IMR-90 (cell line): ENCODE measurements at regions not wholly inside any gene's neighbourhood (a gene's known extent, or its start where the extent isn't known, plus 50 kb on each side); places are given as distances from the start of the nearest gene placed in this dataset.

Experiments
- ATAC-seq: fragments of 200-7000 bp; cut with Tn5 transposase; 2 replicates; pipeline ENCODE4 v1.9.1; 2020; ENCODE audit warnings: low read depth, mild to moderate bottlenecking, moderate library complexity
- BruUV-seq: library from RNA; stranded (reverse); fragments of 400-500 nt; replicated peaks from 2 replicates; lab custom pipeline; 2021; lab: Mats Ljungman, UMichigan
- CTCF ChIA-PET: fragments of 300-600 bp; formaldehyde crosslinking; extraction: SDS; loops from one replicate; lab custom pipeline; 2021; ENCODE audit warnings: antibody characterized with exemption; lab: Yijun Ruan, JAX
- POLR2A ChIA-PET: fragments of 300-600 bp; sonication (Branson Sonifier 250); formaldehyde crosslinking; loops from one replicate; lab custom pipeline; 2022; ENCODE audit warnings: antibody characterized with exemption; ENCODE audit not compliant: unreplicated experiment; lab: Charles Lee
- DNase-seq: peaks from one replicate; pipeline ENCODE4 v3.0.0; 2013
- H2AFZ ChIP-seq: replicated peaks from 2 replicates; pipeline ENCODE3; 2013; ENCODE audit warnings: low read length, mild to moderate bottlenecking; ENCODE audit not compliant: poor library complexity
- H2AK5ac ChIP-seq: 2 replicates; pipeline ENCODE4 v1.6.1; 2013; ENCODE audit warnings: low read depth, low read length, inconsistent platforms
- H2AK9ac ChIP-seq: replicated peaks from 2 replicates; pipeline ENCODE3; 2013; ENCODE audit warnings: mild to moderate bottlenecking, low read depth, low read length, moderate library complexity; ENCODE audit not compliant: poor library complexity
- H2BK120ac ChIP-seq: 2 replicates; pipeline ENCODE4 v1.6.1; 2013; ENCODE audit warnings: low read depth, low read length, inconsistent platforms
- H2BK15ac ChIP-seq: 3 replicates; pipeline ENCODE4 v1.6.1; 2013; ENCODE audit warnings: low read depth, low read length, inconsistent platforms
- H2BK20ac ChIP-seq: 2 replicates; pipeline ENCODE4 v1.6.1; 2013; ENCODE audit warnings: low read depth, mild to moderate bottlenecking, inconsistent platforms, low read length, moderate library complexity
- H2BK5ac ChIP-seq: 2 replicates; pipeline ENCODE4 v1.6.1; 2013; ENCODE audit warnings: mild to moderate bottlenecking, low read depth, low read length, inconsistent platforms; ENCODE audit not compliant: poor library complexity, severe bottlenecking
- H3K14ac ChIP-seq: replicated peaks from 2 replicates; pipeline ENCODE4 v1.6.1; 2013; ENCODE audit warnings: low read depth, low read length, inconsistent platforms
- H3K18ac ChIP-seq: 2 replicates; pipeline ENCODE4 v1.6.1; 2013; ENCODE audit warnings: low read depth, low read length, control low read depth
- H3K23ac ChIP-seq: 2 replicates; pipeline ENCODE4 v1.6.1; 2013; ENCODE audit warnings: low read depth, low read length, inconsistent platforms
- H3K27ac ChIP-seq: 2 replicates; pipeline ENCODE4 v1.5.1; 2013; ENCODE audit warnings: mild to moderate bottlenecking, control low read depth, low read length; ENCODE audit not compliant: insufficient read depth
- H3K27me3 ChIP-seq: 2 replicates; pipeline ENCODE4 v1.6.1; 2013; ENCODE audit warnings: low read length; ENCODE audit not compliant: control insufficient read depth, insufficient read depth
- H3K36me3 ChIP-seq: 2 replicates; pipeline ENCODE4 v1.6.1; 2013; ENCODE audit warnings: low read length, mixed read lengths; ENCODE audit not compliant: control insufficient read depth, insufficient read depth
- H3K4ac ChIP-seq: 2 replicates; pipeline ENCODE4 v1.6.1; 2013; ENCODE audit warnings: low read depth, low read length, inconsistent platforms
- H3K4me1 ChIP-seq: 2 replicates; pipeline ENCODE4 v1.6.1; 2013; ENCODE audit warnings: low read length, mixed read lengths; ENCODE audit not compliant: control insufficient read depth, insufficient read depth
- H3K4me2 ChIP-seq: 2 replicates; pipeline ENCODE4 v1.6.1; 2013; ENCODE audit warnings: low read depth, mild to moderate bottlenecking, control low read depth, low read length, moderate library complexity
- H3K4me3 ChIP-seq: 2 replicates; pipeline ENCODE4 v1.5.1; 2013; ENCODE audit warnings: low read depth, mild to moderate bottlenecking, control low read depth, low read length, moderate library complexity; ENCODE audit not compliant: insufficient read depth
- H3K56ac ChIP-seq: 2 replicates; pipeline ENCODE4 v1.6.1; 2013; ENCODE audit warnings: low read length, inconsistent platforms; ENCODE audit not compliant: insufficient read depth; ENCODE audit errors: extremely low read depth
- H3K79me1 ChIP-seq, 2 experiments: 2 replicates each; pipeline ENCODE4 v1.6.1; 2013; ENCODE audit warnings: low read length in 2 of 2, inconsistent platforms in 1 of 2, low read depth in 1 of 2
- H3K9ac ChIP-seq: 2 replicates; pipeline ENCODE4 v1.6.1; 2013; ENCODE audit warnings: low read depth, low read length, control low read depth
- H3K9me1 ChIP-seq: 2 replicates; pipeline ENCODE4 v1.6.1; 2013; ENCODE audit warnings: low read length, inconsistent platforms; ENCODE audit not compliant: insufficient read depth
- H3K9me3 ChIP-seq: 2 replicates; pipeline ENCODE4 v1.6.1; 2013; ENCODE audit warnings: low read length; ENCODE audit not compliant: control insufficient read depth, insufficient read depth
- H4K20me1 ChIP-seq: 2 replicates; pipeline ENCODE4 v1.6.1; 2013; ENCODE audit warnings: low read length, inconsistent platforms; ENCODE audit not compliant: insufficient read depth
- H4K5ac ChIP-seq: 2 replicates; pipeline ENCODE4 v1.6.1; 2013; ENCODE audit warnings: mild to moderate bottlenecking, low read depth, low read length, control low read depth
- H4K8ac ChIP-seq, 2 experiments: 2 replicates each; pipeline ENCODE4 v1.6.1; 2013; ENCODE audit warnings: low read depth in 2 of 2, low read length in 2 of 2, control low read depth in 1 of 2, inconsistent platforms in 1 of 2
- H4K91ac ChIP-seq: 2 replicates; pipeline ENCODE4 v1.6.1; 2013; ENCODE audit warnings: low read depth, low read length, inconsistent platforms; ENCODE audit not compliant: insufficient read depth
- BHLHE40 ChIP-seq: fragments of 150-350 bp; IDR thresholded peaks from 2 replicates; pipeline ENCODE4 v1.6.1; 2016; ENCODE audit warnings: mild to moderate bottlenecking, low read depth, low read length
- CHD1 ChIP-seq: IDR thresholded peaks from 2 replicates; pipeline ENCODE4 v1.6.1; 2012; ENCODE audit warnings: low read depth, low read length, improper control_type of control experiment
- FOS ChIP-seq: fragments of 150-350 bp; IDR thresholded peaks from 2 replicates; pipeline ENCODE4 v1.6.1; 2016; ENCODE audit warnings: low read depth, low read length
- MAFK ChIP-seq: IDR thresholded peaks from 2 replicates; pipeline ENCODE4 v1.6.1; 2012; ENCODE audit warnings: low read depth, low read length, improper control_type of control experiment
- MAZ ChIP-seq: IDR thresholded peaks from 2 replicates; pipeline ENCODE4 v1.6.1; 2012; ENCODE audit warnings: low read depth, mild to moderate bottlenecking, low read length, improper control_type of control experiment, moderate library complexity, borderline replicate concordance
- RCOR1 ChIP-seq: IDR thresholded peaks from 2 replicates; pipeline ENCODE4 v1.6.1; 2012; ENCODE audit warnings: mild to moderate bottlenecking, low read length, improper control_type of control experiment; ENCODE audit not compliant: insufficient replicate concordance
- RFX5 ChIP-seq: IDR thresholded peaks from 2 replicates; pipeline ENCODE4 v1.8.0; 2012; ENCODE audit warnings: low read depth, mild to moderate bottlenecking, low read length, moderate library complexity
- SMC3 ChIP-seq: fragments of 150-350 bp; IDR thresholded peaks from 2 replicates; pipeline ENCODE4 v1.6.1; 2016; ENCODE audit warnings: low read depth, mild to moderate bottlenecking, antibody characterized with exemption, low read length, moderate library complexity
- WGBS, 2 experiments: methylation state at CpG; one replicate each; pipeline versions ENCODE4 v1.1.5 to v1.1.7; 2013; ENCODE audit warnings: missing lambda C conversion rate in 2 of 2; ENCODE audit not compliant: insufficient read length in 1 of 2; ENCODE audit errors: extremely low coverage in 2 of 2; 5-methylcytosine and 5-hydroxymethylcytosine counted together
- dilution Hi-C: fragments of 300-500 bp; cut with HindIII; formaldehyde crosslinking; loops from one replicate; pipeline ENCODE4 v1.14.3; 2018; ENCODE audit warnings: low sequenced_read_pairs; ENCODE audit not compliant: unreplicated experiment
- in situ Hi-C: fragments of 300-500 bp; cut with MboI; formaldehyde crosslinking; loops from 3 replicates; pipeline ENCODE4 v1.14.3; 2019; ENCODE audit warnings: low sequenced_read_pairs, inconsistent platforms, mixed read lengths
- intact Hi-C: fragments of 100-400 bp; cut with micrococcal nuclease; formaldehyde crosslinking; loops from 2 replicates; pipeline ENCODE4 v1.10.0; 2022

DNA sequence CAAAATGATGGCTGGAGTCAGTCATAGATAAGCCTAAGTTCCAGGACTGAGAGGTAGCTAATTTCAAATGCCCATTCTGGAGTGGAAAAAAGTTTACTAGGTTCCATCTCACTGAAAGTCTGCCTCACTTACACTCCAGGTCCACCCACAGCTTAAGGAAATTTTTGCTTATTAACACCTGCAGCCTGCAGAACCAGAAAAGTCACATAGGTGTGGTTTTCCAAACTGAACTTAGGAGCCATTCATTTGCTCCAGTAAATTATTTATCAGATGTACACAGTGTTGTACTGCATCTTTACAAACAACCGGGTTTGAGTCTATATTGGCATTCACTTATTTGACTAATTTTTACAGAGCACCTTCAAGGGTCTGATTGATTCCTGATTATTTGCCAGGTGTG is 157.4 kb upstream of the ARID2 start:
- intact Hi-C loops (no loop called here), dilution Hi-C loops (no loop called here), in situ Hi-C loops (no loop called here)
- no peaks in the 10 kb centered on the region for H4K20me1 ChIP-seq
- ChIA-PET POLR2A (no interaction called here), CTCF (no interaction called here)
- no peaks in the 10 kb centered on the region for H3K9me1 ChIP-seq
- no peak overlapping the region for H2BK5ac ChIP-seq
- no peak overlapping the region for H3K9ac ChIP-seq
- ATAC-seq (no peak), DNase-seq (no peak)
- no TSS peak for BruUV-seq
- H3K4me3 ChIP-seq, result no peak overlapping the region
- no CpG with 5 or more reads among the region's 1 CpG for WGBS, 2 experiments
- H3K9me3 ChIP-seq, result no peaks in the 10 kb centered on the region
- TF ChIP-seq CHD1 (no peak), FOS (no peak), RFX5 (no peak), SMC3 (no peak), RCOR1 (no peak), BHLHE40 (no peak), MAFK (no peak), MAZ (no peak)
- no peak overlapping the region for H3K56ac ChIP-seq
- no peak overlapping the region for H2AFZ ChIP-seq
- no peak overlapping the region for H3K4ac ChIP-seq
- no peak overlapping the region for H4K8ac ChIP-seq
- H3K27ac ChIP-seq, result no peak overlapping the region
- H3K18ac ChIP-seq, result no peak overlapping the region
- no peak overlapping the region for H2AK9ac ChIP-seq
- H4K5ac ChIP-seq, result no peak overlapping the region
- H2AK5ac ChIP-seq, result no peak overlapping the region
- peaks cover 20% of the 10 kb centered on the region for H3K27me3 ChIP-seq
- H3K79me1 ChIP-seq, result no peaks in the 10 kb centered on the region
- H2BK15ac ChIP-seq, result no peak overlapping the region
- no peak overlapping the region for H4K91ac ChIP-seq
- no peaks in the 10 kb centered on the region for H3K36me3 ChIP-seq
- H3K14ac ChIP-seq, result no peak overlapping the region
- no peak overlapping the region for H3K4me2 ChIP-seq
- no peak overlapping the region for H2BK20ac ChIP-seq
- no peaks in the 10 kb centered on the region for H3K4me1 ChIP-seq
- no peak overlapping the region for H2BK120ac ChIP-seq
- no peak overlapping the region for H3K23ac ChIP-seq
